Breast epithelium (tissue), 3 donors: ENCODE measurements at regions not wholly inside any gene's neighbourhood (a gene's known extent, or its start where the extent isn't known, plus 50 kb on each side); places are given as distances from the start of the nearest gene placed in this dataset.

Experiments
- POLR2AphosphoS5 ChIP-seq, 3 donors: sonication (generic); formaldehyde crosslinking; IDR thresholded peaks; one replicate each; pipeline ENCODE4 v1.6.1; 2017; ENCODE audit warnings: antibody characterized with exemption in 3 of 3
- TF ChIP-seq, protein P1 (sequence below), 3 donors: fragments of 450-650 bp; IDR thresholded peaks; one replicate each; pipeline ENCODE4 v1.5.1; 2016 to 2017; ENCODE audit warnings: antibody characterized with exemption in 3 of 3, mild to moderate bottlenecking in 3 of 3, moderate library complexity in 3 of 3

DNA sequence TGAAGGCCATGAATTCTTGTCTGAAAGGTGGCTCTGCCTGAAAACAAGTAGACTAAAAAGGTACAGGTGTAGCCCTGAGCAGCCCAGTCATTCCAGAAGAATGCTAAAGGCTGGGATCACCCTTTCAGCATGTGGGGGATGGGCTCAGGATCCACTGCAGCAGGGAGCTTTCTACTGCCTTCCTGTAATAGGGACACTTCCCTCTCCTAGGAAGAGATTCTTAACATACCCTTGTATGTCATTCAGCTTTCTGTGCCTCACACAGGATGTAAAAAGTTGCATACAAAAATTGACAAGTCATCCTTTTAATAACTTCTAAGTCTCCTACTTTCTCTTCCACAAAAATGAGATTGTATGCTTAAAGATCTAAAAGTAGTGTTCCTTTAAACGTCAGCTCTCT, 123.3 kb downstream of the ZNF518B start:
- TF ChIP-seq, protein P1, sequence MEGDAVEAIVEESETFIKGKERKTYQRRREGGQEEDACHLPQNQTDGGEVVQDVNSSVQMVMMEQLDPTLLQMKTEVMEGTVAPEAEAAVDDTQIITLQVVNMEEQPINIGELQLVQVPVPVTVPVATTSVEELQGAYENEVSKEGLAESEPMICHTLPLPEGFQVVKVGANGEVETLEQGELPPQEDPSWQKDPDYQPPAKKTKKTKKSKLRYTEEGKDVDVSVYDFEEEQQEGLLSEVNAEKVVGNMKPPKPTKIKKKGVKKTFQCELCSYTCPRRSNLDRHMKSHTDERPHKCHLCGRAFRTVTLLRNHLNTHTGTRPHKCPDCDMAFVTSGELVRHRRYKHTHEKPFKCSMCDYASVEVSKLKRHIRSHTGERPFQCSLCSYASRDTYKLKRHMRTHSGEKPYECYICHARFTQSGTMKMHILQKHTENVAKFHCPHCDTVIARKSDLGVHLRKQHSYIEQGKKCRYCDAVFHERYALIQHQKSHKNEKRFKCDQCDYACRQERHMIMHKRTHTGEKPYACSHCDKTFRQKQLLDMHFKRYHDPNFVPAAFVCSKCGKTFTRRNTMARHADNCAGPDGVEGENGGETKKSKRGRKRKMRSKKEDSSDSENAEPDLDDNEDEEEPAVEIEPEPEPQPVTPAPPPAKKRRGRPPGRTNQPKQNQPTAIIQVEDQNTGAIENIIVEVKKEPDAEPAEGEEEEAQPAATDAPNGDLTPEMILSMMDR (IDR thresholded peaks at IDR 0.05), result no peak
- no peak for TF ChIP-seq POLR2AphosphoS5 (IDR thresholded peaks at IDR 0.05)
